MCF 10A (cell line): ENCODE measurements at regions not wholly inside any gene's neighbourhood (a gene's known extent, or its start where the extent isn't known, plus 50 kb on each side); places are given as distances from the start of the nearest gene placed in this dataset.

Experiments
- BruUV-seq: library from RNA; stranded (reverse); fragments of 400-500 nt; replicated peaks from 2 replicates; lab custom pipeline; 2021; lab: Mats Ljungman, UMichigan
- CTCF ChIA-PET: fragments of 300-600 bp; sonication (Branson Sonifier 250); formaldehyde crosslinking; extraction: SDS; loops from one replicate; lab custom pipeline; 2021; ENCODE audit warnings: antibody characterized with exemption, inconsistent platforms; lab: Yijun Ruan, JAX
- POLR2A ChIA-PET: fragments of 300-600, 350-650 bp; sonication (Branson Sonifier 250); formaldehyde crosslinking; extraction: SDS; loops from one replicate; lab custom pipeline; 2020; ENCODE audit warnings: antibody characterized with exemption, inconsistent platforms; lab: Yijun Ruan, JAX
- DNase-seq: peaks from one replicate; pipeline ENCODE4 v3.0.0-alpha.2; 2018; ENCODE audit not compliant: unreplicated experiment
- H3K27ac Mint-ChIP-seq: one replicate; pipeline ENCODE4 v1.8.0; 2022; ENCODE audit warnings: mild to moderate bottlenecking, low read depth, mixed read lengths; ENCODE audit not compliant: unreplicated experiment
- H3K27me3 Mint-ChIP-seq: one replicate; pipeline ENCODE4 v1.8.0; 2022; ENCODE audit warnings: mixed read lengths; ENCODE audit not compliant: insufficient read depth, unreplicated experiment
- H3K36me3 Mint-ChIP-seq: one replicate; pipeline ENCODE4 v1.8.0; 2022; ENCODE audit warnings: mild to moderate bottlenecking, moderate library complexity, mixed read lengths; ENCODE audit not compliant: insufficient read depth, unreplicated experiment
- H3K4me1 Mint-ChIP-seq: one replicate; pipeline ENCODE4 v1.8.0; 2022; ENCODE audit warnings: mixed read lengths; ENCODE audit not compliant: insufficient read depth, unreplicated experiment
- H3K4me3 Mint-ChIP-seq: one replicate; pipeline ENCODE4 v1.8.0; 2022; ENCODE audit warnings: mild to moderate bottlenecking, moderate library complexity, mixed read lengths; ENCODE audit not compliant: unreplicated experiment
- H3K9me3 Mint-ChIP-seq: one replicate; pipeline ENCODE4 v1.8.0; 2022; ENCODE audit warnings: mixed read lengths; ENCODE audit not compliant: unreplicated experiment
- CTCF ChIP-seq: fragments of 200-600 bp; IDR thresholded peaks from one replicate; pipeline ENCODE4 v1.8.0; 2022; ENCODE audit warnings: antibody characterized with exemption, mild to moderate bottlenecking; ENCODE audit not compliant: unreplicated experiment
- intact Hi-C: fragments of 100-400 bp; cut with micrococcal nuclease; formaldehyde crosslinking; loops from 2 replicates; pipeline ENCODE4 v1.14.1; 2022

GRCh38 chr16:63813862-63814261 lies 1308.0 kb downstream of the CDH11 start:
- H3K4me3 Mint-ChIP-seq = no peak overlapping the region
- no TSS peak for BruUV-seq
- DNase-seq = no peak
- H3K27ac Mint-ChIP-seq = no peak overlapping the region
- CTCF ChIA-PET = no interaction called here
- H3K36me3 Mint-ChIP-seq = no peaks in the 10 kb centered on the region
- TF ChIP-seq CTCF = no peak
- no peaks in the 10 kb centered on the region for H3K27me3 Mint-ChIP-seq
- intact Hi-C loops = no loop called here
- POLR2A ChIA-PET = no interaction called here
- H3K9me3 Mint-ChIP-seq = peaks cover 22% of the 10 kb centered on the region
- H3K4me1 Mint-ChIP-seq = no peaks in the 10 kb centered on the region

GRCh38 chr16:63808730-63809129 lies 1313.1 kb downstream of the CDH11 start:
- no peaks in the 10 kb centered on the region for H3K27me3 Mint-ChIP-seq
- peaks cover 10% of the 10 kb centered on the region for H3K9me3 Mint-ChIP-seq
- BruUV-seq = no TSS peak
- ChIA-PET CTCF (no interaction called here), POLR2A (interaction anchor here (1.1 kb wide), 1 partner anchor 17 kb away, joined by 3 read pairs; no protein-coding TSS in a partner anchor)
- no peaks in the 10 kb centered on the region for H3K4me1 Mint-ChIP-seq
- H3K36me3 Mint-ChIP-seq = no peaks in the 10 kb centered on the region
- H3K4me3 Mint-ChIP-seq = no peak overlapping the region
- TF ChIP-seq CTCF = no peak
- H3K27ac Mint-ChIP-seq = no peak overlapping the region
- intact Hi-C loops = no loop called here
- DNase-seq = no peak

- DNase-seq = peak; percentile 63
- CTCF ChIA-PET = no interaction called here
- BruUV-seq = no TSS peak
- no peaks in the 10 kb centered on the region for H3K27me3 Mint-ChIP-seq
- H3K4me3 Mint-ChIP-seq = no peak overlapping the region
- intact Hi-C loops = no loop called here
- POLR2A ChIA-PET = interaction anchor here (0.6 to 1.1 kb wide), 2 partner anchors 9 to 65 kb away, joined by 3 to 4 read pairs; no protein-coding TSS in a partner anchor
- no peak for TF ChIP-seq CTCF
- no peaks in the 10 kb centered on the region for H3K36me3 Mint-ChIP-seq
- no peak overlapping the region for H3K27ac Mint-ChIP-seq
- peaks cover 2% of the 10 kb centered on the region for H3K9me3 Mint-ChIP-seq
- no peaks in the 10 kb centered on the region for H3K4me1 Mint-ChIP-seq
These were observed 1314.9 kb downstream of the CDH11 start for GRCh38 chr16:63806794-63807506.

- intact Hi-C loops = no loop called here
- POLR2A ChIA-PET = interaction anchor here (0.9 kb wide), 1 partner anchor 66 kb away, joined by 3 read pairs; no protein-coding TSS in a partner anchor
- H3K4me1 Mint-ChIP-seq = no peaks in the 10 kb centered on the region
- no peak for DNase-seq
- no TSS peak for BruUV-seq
- H3K4me3 Mint-ChIP-seq = no peak overlapping the region
- H3K27ac Mint-ChIP-seq = no peak overlapping the region
- no peak for TF ChIP-seq CTCF
- H3K9me3 Mint-ChIP-seq = peaks cover 10% of the 10 kb centered on the region
- CTCF ChIA-PET = no interaction called here
- no peaks in the 10 kb centered on the region for H3K27me3 Mint-ChIP-seq
- H3K36me3 Mint-ChIP-seq = no peaks in the 10 kb centered on the region
These were observed 1317.7 kb downstream of the CDH11 start for GRCh38 chr16:63804126-63804525.
